GM18868 (cell line): ENCODE measurements at regions not wholly inside any gene's neighbourhood (a gene's known extent, or its start where the extent isn't known, plus 50 kb on each side); places are given as distances from the start of the nearest gene placed in this dataset.
"Not testable (repeated sequence)": the region's sequence is repeated elsewhere in the genome, so short reads cannot be mapped to it uniquely, and the experiment has no call there.

Experiments used
- ATAC-seq: cut with Tn5 transposase; IDR thresholded peaks from one replicate; pipeline ENCODE4 v1.9.1; 2021; ENCODE audit warnings: mild to moderate bottlenecking, moderate library complexity; ENCODE audit not compliant: unreplicated experiment

- not testable (repeated sequence) for ATAC-seq
These were observed 407.3 kb upstream of the ADAMTSL1 start for GRCh38 chr9:18066608-18067007.

DNA sequence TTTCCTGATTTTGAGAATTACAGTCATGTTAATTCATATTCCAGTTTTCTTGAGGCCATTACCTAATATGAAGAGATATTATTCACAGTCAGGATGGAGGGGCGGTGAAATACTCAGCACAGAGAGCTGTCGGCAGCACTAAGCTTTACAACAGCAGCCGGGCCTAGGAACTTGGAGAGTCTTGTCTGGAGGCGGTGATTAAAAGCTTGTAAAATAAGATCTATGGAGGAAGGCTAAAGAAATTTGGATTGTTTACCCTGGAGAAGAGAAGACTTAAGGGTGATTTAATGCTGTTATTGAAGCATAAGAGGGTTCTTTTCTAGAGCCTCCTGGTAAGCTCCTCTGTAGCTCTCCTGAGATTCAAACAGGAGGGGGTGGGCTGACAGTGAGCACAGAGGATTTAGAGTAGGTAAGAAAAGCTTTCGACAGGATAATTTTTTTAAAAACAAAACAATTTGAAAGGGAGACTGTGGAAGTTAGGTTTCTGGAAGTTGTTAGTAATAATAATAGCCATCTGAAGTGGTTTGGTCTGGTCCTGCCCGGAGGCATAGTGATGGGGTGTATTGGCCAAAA, 406.3 kb upstream of the ADAMTSL1 start:
- no peak for ATAC-seq

DNA sequence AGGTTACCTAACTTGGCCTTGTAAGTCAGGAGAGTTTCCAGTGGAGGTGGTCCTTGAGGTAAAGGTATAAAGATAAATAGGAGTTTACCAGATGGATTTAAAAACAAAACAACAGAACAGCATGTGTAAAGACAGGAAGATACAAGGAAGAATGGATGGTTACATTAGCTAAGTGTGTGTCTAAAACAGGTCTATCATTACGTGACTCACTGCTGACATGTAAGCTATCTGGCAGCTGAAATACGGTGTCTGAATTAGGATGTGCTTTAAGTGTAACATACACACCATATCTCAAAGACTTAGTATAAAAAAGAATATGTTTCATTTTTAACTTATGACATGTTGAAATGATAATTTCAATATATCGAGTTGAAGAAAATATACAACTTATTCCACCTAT, 405.1 kb upstream of the ADAMTSL1 start:
- no peak for ATAC-seq

DNA sequence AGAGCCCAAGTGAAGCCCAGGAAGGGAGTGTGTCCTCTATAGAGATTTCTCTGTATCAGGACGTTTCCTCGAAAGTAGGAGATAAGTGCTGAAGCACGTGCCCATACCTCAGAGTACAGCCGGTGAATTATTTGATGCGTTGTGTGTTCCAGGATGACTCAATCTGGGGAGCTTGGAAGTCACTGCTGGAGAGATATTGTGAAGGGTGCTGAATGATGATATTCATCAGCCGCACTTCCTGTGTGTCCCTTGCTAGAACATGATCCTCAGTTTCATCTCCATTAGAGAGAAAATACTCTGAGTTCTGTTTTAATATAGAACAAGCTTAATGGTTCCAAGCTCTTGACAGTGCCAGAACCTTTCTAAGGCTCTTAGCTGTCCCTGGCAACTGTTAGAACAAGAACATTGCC, 402.3 kb upstream of the ADAMTSL1 start:
- ATAC-seq = no peak

GRCh38 chr9:18073002-18073401, 401.0 kb upstream of the ADAMTSL1 start:
- ATAC-seq = no peak

DNA sequence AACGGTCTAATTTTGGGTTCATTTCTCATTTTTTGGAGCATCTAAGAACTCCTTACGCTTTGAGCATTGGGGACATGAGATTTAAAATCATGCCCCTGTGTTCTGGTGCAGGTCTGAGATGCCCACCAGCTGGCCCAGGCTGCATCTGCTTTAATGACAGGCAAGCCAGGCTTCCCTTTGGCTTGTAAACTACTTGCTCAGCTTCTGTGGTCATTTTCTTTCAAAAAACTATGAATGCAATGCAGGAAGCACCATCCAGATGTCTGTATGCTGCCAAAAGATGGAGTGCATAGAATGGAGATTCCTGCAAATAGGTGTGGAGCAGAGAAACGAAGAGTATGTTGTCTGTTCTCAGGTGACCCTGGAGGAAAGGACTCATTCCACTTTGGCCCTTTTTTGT, 399.9 kb upstream of the ADAMTSL1 start:
- ATAC-seq = no peak

- no peak for ATAC-seq
These were observed 398.6 kb upstream of the ADAMTSL1 start for GRCh38 chr9:18075253-18075952.

DNA sequence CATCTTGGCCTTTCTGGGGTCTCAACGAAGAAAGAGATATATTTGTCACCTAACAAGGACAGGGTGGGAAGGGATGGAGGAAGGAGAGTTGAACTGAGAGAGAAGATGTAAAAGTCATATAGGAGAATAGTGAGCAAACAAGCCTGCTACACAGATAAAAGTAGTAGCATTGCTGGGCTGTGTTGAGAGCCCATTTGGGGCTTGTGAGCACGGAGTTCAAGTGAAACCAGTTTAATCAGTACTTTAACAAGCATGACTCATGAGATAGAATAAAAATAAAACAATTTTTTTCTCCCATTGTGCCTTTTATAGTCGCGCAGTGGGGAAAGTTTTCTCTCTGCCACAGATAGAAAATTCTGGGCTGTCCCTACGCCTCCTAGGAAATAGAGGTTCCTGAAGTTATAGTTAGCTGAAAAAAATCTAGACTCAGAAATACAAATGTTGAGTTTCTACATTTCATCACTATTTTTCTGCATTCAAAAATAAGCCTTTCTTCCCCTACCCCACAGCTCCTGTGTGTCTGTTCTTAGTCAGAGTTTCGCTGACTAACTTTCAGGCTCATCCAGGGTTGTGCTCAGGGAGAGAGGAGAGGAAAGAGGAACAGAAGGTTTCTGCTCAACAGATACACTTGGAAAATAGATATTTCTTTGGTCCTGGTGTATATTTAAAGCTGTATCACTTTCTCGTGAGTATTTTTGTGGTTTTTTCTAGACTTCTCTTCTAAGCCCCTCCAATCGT, 395.8 kb upstream of the ADAMTSL1 start:
- ATAC-seq = no peak

GRCh38 chr9:18092138-18092537, 381.8 kb upstream of the ADAMTSL1 start:
- ATAC-seq = no peak

GRCh38 chr9:18106006-18106560, 367.9 kb upstream of the ADAMTSL1 start:
- no peak for ATAC-seq

DNA sequence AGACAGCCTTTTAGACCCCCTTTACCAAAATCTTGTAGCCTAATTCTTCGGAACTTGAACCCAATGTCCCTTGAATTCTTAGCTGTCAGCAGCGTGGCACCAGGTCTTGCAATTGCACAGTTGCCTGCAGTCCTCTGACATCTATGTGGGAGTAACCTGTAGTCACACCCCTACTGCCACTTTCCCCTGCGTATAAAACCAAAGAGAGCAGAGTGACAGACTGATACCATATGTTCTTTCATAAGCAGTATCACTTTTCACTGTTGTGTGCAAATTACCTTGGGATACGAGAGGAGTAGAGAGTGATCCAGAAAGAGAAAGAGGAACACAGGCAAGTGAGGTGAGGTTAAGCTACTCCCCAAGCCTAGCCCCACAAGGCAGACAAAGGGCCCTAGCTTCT, 364.3 kb upstream of the ADAMTSL1 start:
- no peak for ATAC-seq

- no peak for ATAC-seq
These were observed 362.8 kb upstream of the ADAMTSL1 start for GRCh38 chr9:18111146-18111545.

DNA sequence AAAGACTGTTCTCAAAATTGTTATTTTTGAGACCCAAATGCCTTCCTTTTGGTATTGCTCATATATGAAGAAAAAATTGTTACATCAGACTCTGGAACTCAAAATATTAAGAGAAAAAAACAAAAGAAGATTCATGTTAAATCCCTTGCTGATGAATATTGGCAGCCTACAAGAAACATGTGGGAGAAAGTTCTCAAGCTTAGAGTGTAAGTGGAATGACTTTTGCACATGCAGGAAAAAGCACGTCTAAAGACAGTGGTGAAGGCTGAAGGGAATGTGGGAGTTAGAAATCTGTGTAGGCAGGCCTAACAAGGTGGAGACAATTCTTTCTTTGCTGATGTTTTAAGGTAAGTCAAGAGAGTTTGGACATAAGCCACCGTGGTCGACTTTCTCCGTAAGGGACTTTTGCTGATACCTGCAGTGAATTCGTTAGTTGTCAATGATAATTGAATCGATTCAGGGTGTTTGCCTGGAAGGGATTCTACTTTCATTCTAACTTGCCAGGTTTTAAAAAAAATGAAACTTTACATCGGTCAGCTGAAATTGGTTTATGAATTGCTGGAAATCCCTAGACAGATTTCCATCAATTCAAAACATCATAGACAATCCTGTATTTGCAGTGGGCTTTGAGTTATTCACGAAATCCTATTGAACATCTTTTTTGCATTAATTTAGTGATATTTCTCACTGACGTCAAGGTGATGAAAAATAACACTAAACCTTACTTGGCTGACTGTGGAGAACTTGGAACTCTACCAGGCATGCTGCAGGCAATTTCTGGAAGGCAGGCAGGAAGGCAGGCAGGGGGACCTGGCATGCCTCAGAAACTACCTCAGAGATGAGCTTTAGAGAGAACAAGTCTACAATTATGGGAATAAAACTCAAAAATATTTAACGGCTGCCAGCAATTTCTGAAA, 359.1 kb upstream of the ADAMTSL1 start:
- ATAC-seq = no peak

DNA sequence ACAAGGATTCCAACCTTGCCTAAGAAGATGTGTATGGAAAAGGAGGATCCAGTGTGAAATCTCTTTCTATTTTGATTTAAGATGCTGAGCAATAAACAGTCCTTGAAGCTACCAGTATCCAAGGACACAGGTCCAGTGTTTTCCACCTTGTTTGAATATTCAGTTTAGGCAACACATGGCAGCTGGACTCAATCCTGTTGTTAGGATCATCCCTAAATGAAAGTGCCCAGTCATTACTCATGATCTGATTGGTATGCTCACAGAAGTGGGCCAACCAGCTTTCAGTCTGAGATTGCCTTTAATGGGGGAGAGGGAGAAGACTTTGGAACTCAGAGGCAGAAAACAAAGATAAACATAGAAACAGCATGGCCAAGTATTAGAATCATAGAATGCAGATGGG, 355.7 kb upstream of the ADAMTSL1 start:
- ATAC-seq = no peak

GRCh38 chr9:18122171-18122570, 351.8 kb upstream of the ADAMTSL1 start:
- no peak for ATAC-seq

DNA sequence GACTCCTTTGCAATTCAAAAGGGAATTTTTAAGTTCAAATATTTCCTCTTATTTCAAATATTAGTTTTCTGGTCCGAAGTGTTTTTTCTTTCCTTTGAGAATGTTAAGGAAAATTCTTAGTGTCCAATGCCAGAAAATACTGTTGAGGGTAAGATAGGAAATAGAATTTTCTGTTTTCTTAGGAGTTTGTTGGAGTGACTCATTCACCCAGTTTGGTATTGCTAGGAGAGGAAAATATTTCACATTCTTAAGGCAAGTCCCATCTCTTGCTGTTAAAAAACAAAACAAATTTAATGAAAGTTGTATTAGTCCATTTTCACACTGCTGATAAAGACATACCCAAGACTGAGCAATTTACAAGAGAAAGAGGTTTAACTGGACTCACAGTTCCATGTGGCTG, 349.2 kb upstream of the ADAMTSL1 start:
- ATAC-seq = no peak

- ATAC-seq = no peak
These were observed 347.0 kb upstream of the ADAMTSL1 start for GRCh38 chr9:18126831-18127498.

GRCh38 chr9:18127499-18127875, 346.5 kb upstream of the ADAMTSL1 start:
- ATAC-seq = no peak

- ATAC-seq = no peak
These were observed 344.1 kb upstream of the ADAMTSL1 start for GRCh38 chr9:18129809-18130334.

- no peak for ATAC-seq
These were observed 337.5 kb upstream of the ADAMTSL1 start for GRCh38 chr9:18136354-18136994.
